A549 (cell line): ENCODE measurements at regions not wholly inside any gene's neighbourhood (a gene's known extent, or its start where the extent isn't known, plus 50 kb on each side); places are given as distances from the start of the nearest gene placed in this dataset.

Experiments used
- EP300 ChIP-seq, 2 experiments: fragments of >200 bp; sonication (Bioruptor Twin); formaldehyde crosslinking; IDR thresholded peaks; 2 replicates in 1 of 2; 3 replicates in 1 of 2; pipeline ENCODE4 v1.6.1; 2016 to 2017
- JUN ChIP-seq, 2 experiments: fragments of >200 bp; sonication (Bioruptor Twin); formaldehyde crosslinking; IDR thresholded peaks; 2 replicates in 1 of 2; 3 replicates in 1 of 2; pipeline ENCODE4 v1.6.1; 2016 to 2017
- MAFK ChIP-seq: fragments of 450-650 bp; IDR thresholded peaks from 2 replicates; pipeline ENCODE4 v1.6.1; 2014; ENCODE audit not compliant: partially characterized antibody
- PHF8 ChIP-seq: fragments of 200-600 bp; sonication (generic); IDR thresholded peaks from 2 replicates; pipeline ENCODE4 v1.6.1; 2016; ENCODE audit warnings: low read depth, mild to moderate bottlenecking, antibody characterized with exemption, moderate library complexity, borderline replicate concordance
- POLR2A ChIP-seq: IDR thresholded peaks from 2 replicates; pipeline ENCODE4 v1.6.1; 2012; ENCODE audit warnings: mild to moderate bottlenecking, low read length
- POLR2AphosphoS2 ChIP-seq: conservative IDR thresholded peaks from 2 replicates; pipeline ENCODE4 v1.6.1; 2012; ENCODE audit warnings: low read length, improper control_type of control experiment, inconsistent platforms
- TFCP2L1 ChIP-seq: fragments of 250-450 bp; sonication (Bioruptor Pico); IDR thresholded peaks from 2 replicates; pipeline ENCODE4 v1.5.0; 2021; ENCODE audit warnings: mild to moderate bottlenecking
- TF ChIP-seq, protein P1 (sequence below): fragments of >200 bp; sonication (Bioruptor Twin); formaldehyde crosslinking; IDR thresholded peaks from 3 replicates; pipeline ENCODE4 v1.5.1; 2016
- TF ChIP-seq, protein P2 (sequence below): IDR thresholded peaks from 2 replicates; pipeline ENCODE4 v1.6.1; 2012; ENCODE audit warnings: low read depth, borderline replicate concordance
- TF ChIP-seq, protein P3 (sequence below): fragments of 250-450 bp; sonication (Bioruptor Pico); IDR thresholded peaks from 2 replicates; pipeline ENCODE4 v1.5.0; 2020; ENCODE audit warnings: low read depth, mild to moderate bottlenecking, moderate library complexity

DNA sequence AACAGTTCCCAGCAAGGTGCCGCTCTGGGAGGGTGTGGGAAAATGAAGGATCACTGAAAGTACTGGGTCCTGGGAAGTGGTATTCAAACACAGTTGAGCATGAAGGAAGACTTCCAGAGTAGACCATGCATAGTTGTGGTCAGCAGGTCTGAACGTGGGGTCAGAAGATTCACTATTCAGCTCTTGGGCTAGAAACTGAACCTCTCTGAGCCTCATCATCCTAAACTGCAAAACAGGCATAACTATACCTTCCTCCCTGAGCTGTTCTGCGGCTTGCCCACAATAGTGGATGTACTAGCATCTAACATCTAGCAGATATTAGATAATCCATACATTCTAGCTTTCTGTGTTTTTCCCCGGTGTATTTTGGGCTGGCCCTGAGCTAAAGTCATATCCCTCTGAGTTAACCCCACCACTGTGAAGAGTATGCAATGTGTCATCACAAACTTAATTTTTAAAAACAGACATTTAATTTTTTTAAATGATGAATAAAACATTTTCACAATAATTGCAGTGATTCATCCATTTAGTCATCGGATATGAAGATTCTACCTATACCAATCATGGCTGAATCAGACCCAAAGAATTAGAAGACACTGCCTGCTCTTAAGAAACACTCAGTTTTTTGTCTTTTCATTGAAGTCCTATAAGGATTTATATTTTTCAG lies 179.1 kb downstream of the BLID start:
- TF ChIP-seq, protein P1, sequence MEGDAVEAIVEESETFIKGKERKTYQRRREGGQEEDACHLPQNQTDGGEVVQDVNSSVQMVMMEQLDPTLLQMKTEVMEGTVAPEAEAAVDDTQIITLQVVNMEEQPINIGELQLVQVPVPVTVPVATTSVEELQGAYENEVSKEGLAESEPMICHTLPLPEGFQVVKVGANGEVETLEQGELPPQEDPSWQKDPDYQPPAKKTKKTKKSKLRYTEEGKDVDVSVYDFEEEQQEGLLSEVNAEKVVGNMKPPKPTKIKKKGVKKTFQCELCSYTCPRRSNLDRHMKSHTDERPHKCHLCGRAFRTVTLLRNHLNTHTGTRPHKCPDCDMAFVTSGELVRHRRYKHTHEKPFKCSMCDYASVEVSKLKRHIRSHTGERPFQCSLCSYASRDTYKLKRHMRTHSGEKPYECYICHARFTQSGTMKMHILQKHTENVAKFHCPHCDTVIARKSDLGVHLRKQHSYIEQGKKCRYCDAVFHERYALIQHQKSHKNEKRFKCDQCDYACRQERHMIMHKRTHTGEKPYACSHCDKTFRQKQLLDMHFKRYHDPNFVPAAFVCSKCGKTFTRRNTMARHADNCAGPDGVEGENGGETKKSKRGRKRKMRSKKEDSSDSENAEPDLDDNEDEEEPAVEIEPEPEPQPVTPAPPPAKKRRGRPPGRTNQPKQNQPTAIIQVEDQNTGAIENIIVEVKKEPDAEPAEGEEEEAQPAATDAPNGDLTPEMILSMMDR: no peak
- TF ChIP-seq POLR2AphosphoS2 (no peak), TFCP2L1 (CRISPR knock-in tag) (no peak), MAFK (no peak), EP300 (IDR thresholded peaks at IDR 0.05) (no peak), POLR2A (no peak), JUN (IDR thresholded peaks at IDR 0.05) (no peak), PHF8 (no peak)
- TF ChIP-seq, protein P2, sequence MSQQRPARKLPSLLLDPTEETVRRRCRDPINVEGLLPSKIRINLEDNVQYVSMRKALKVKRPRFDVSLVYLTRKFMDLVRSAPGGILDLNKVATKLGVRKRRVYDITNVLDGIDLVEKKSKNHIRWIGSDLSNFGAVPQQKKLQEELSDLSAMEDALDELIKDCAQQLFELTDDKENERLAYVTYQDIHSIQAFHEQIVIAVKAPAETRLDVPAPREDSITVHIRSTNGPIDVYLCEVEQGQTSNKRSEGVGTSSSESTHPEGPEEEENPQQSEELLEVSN: no peak
- TF ChIP-seq, protein P3, sequence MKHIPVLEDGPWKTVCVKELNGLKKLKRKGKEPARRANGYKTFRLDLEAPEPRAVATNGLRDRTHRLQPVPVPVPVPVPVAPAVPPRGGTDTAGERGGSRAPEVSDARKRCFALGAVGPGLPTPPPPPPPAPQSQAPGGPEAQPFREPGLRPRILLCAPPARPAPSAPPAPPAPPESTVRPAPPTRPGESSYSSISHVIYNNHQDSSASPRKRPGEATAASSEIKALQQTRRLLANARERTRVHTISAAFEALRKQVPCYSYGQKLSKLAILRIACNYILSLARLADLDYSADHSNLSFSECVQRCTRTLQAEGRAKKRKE: no peak
